Breast epithelium (tissue), 4 donors: ENCODE measurements at regions not wholly inside any gene's neighbourhood (a gene's known extent, or its start where the extent isn't known, plus 50 kb on each side); places are given as distances from the start of the nearest gene placed in this dataset.

ENCODE experiments used
- DNase-seq, 2 donors: peaks; one replicate each; pipeline ENCODE4 v3.0.0-alpha.2; 2019; ENCODE audit warnings: low spot score in 2 of 2
- H3K27ac ChIP-seq, 2 donors: fragments of 200-600 bp; sonication (generic) in 1 of 2; one replicate each; pipeline ENCODE4 v1.5.1; 2016 to 2019; ENCODE audit warnings: mild to moderate bottlenecking in 1 of 2
- H3K27me3 ChIP-seq, 2 donors: fragments of 200-600 bp; sonication (generic) in 1 of 2; one replicate each; pipeline versions ENCODE4 v1.5.1 to v1.6.0; 2017 to 2019; ENCODE audit warnings: control low read depth in 1 of 2, mild to moderate bottlenecking in 1 of 2
- H3K36me3 ChIP-seq: fragments of 200-600 bp; one replicate; pipeline ENCODE4 v1.5.1; 2019
- H3K4me1 ChIP-seq, 2 donors: fragments of 200-600 bp; sonication (generic); one replicate each; pipeline ENCODE4 v1.5.1; 2016 to 2019; ENCODE audit warnings: control low read depth in 1 of 2
- H3K4me3 ChIP-seq, 3 donors: fragments of 200-600 bp; sonication (generic); 1 replicate in 2 of 3; 2 replicates in 1 of 3; pipeline ENCODE4 v1.5.1; 2016 to 2019; ENCODE audit warnings: mild to moderate bottlenecking in 3 of 3, moderate library complexity in 2 of 3
- H3K9me3 ChIP-seq, 2 donors: fragments of 200-600 bp; sonication (generic) in 1 of 2; one replicate each; pipeline ENCODE4 v1.5.1; 2016 to 2019; ENCODE audit warnings: control low read depth in 1 of 2
- CTCF ChIP-seq, 3 donors: fragments of 450-650 bp; IDR thresholded peaks; one replicate each; pipeline ENCODE4 v1.5.1; 2016 to 2017; ENCODE audit warnings: antibody characterized with exemption in 3 of 3, mild to moderate bottlenecking in 3 of 3, moderate library complexity in 3 of 3
- POLR2A ChIP-seq: fragments of 450-650 bp; IDR thresholded peaks from one replicate; pipeline ENCODE4 v1.6.1; 2016; ENCODE audit warnings: antibody characterized with exemption, mild to moderate bottlenecking, moderate library complexity
- POLR2AphosphoS5 ChIP-seq, 3 donors: sonication (generic); formaldehyde crosslinking; IDR thresholded peaks; one replicate each; pipeline ENCODE4 v1.6.1; 2017; ENCODE audit warnings: antibody characterized with exemption in 3 of 3
- intact Hi-C: fragments of 100-400 bp; cut with DNase I; formaldehyde crosslinking; loops from one replicate; pipeline ENCODE4 v1.15.1; 2023; ENCODE audit warnings: low total_unique reads

GRCh38 chr4:20590849-20591248 is 109.4 kb upstream of the PACRGL start:
- TF ChIP-seq POLR2AphosphoS5 (IDR thresholded peaks at IDR 0.05) (no peak), POLR2A (no peak), CTCF (IDR thresholded peaks at IDR 0.05) (no peak)
- no peak overlapping the region for H3K27ac ChIP-seq

GRCh38 chr4:20591571-20591970 is 108.7 kb upstream of the PACRGL start:
- no peak for DNase-seq
- Histone ChIP-seq H3K9me3 (no peaks in the 10 kb centered on the region), H3K27me3 (no peaks in the 10 kb centered on the region), H3K4me3 (no peak overlapping the region), H3K4me1 (no peaks in the 10 kb centered on the region), H3K36me3 (no peaks in the 10 kb centered on the region), H3K27ac (no peak overlapping the region)
- TF ChIP-seq CTCF (IDR thresholded peaks at IDR 0.05) (no peak), POLR2A (no peak), POLR2AphosphoS5 (IDR thresholded peaks at IDR 0.05) (no peak)
- intact Hi-C loops: no loop called here

More at GRCh38 chr4:20590849-20591248, 109.4 kb upstream of the PACRGL start:
- Histone ChIP-seq H3K4me3 (no peak overlapping the region), H3K27me3 (no peaks in the 10 kb centered on the region), H3K9me3 (no peaks in the 10 kb centered on the region), H3K4me1 (no peaks in the 10 kb centered on the region), H3K36me3 (no peaks in the 10 kb centered on the region)
- DNase-seq: no peak
- intact Hi-C loops: no loop called here

- H3K36me3 ChIP-seq: no peaks in the 10 kb centered on the region
- no peak overlapping the region for H3K4me3 ChIP-seq
- H3K4me1 ChIP-seq: no peaks in the 10 kb centered on the region
- intact Hi-C loops: no loop called here
- no peaks in the 10 kb centered on the region for H3K9me3 ChIP-seq
- H3K27me3 ChIP-seq: no peaks in the 10 kb centered on the region
- H3K27ac ChIP-seq: no peak overlapping the region
- DNase-seq: no peak
- TF ChIP-seq POLR2A (no peak), POLR2AphosphoS5 (IDR thresholded peaks at IDR 0.05) (no peak), CTCF (IDR thresholded peaks at IDR 0.05) (no peak)
These were observed 108.2 kb upstream of the PACRGL start for GRCh38 chr4:20592013-20592412.

- intact Hi-C loops: no loop called here
- Histone ChIP-seq H3K4me3 (no peak overlapping the region), H3K4me1 (no peaks in the 10 kb centered on the region), H3K27ac (no peak overlapping the region), H3K27me3 (no peaks in the 10 kb centered on the region), H3K9me3 (no peaks in the 10 kb centered on the region), H3K36me3 (no peaks in the 10 kb centered on the region)
- TF ChIP-seq POLR2AphosphoS5 (IDR thresholded peaks at IDR 0.05) (no peak), POLR2A (no peak), CTCF (IDR thresholded peaks at IDR 0.05) (no peak)
- DNase-seq: no peak
These were observed 107.6 kb upstream of the PACRGL start for GRCh38 chr4:20592663-20593062.

GRCh38 chr4:20598626-20599025 is 101.6 kb upstream of the PACRGL start:
- Histone ChIP-seq H3K36me3 (no peaks in the 10 kb centered on the region), H3K4me3 (no peak overlapping the region), H3K9me3 (no peaks in the 10 kb centered on the region), H3K27me3 (no peaks in the 10 kb centered on the region), H3K27ac (no peak overlapping the region), H3K4me1 (no peaks in the 10 kb centered on the region)
- intact Hi-C loops: no loop called here
- no peak for TF ChIP-seq POLR2AphosphoS5 (IDR thresholded peaks at IDR 0.05)
- no peak for TF ChIP-seq CTCF (IDR thresholded peaks at IDR 0.05)
- no peak for TF ChIP-seq POLR2A
- DNase-seq: no peak
